ENCODE measurements at regions not wholly inside any gene's neighbourhood (a gene's known extent, or its start where the extent isn't known, plus 50 kb on each side); places are given as distances from the start of the nearest gene placed in this dataset.

- DNase-seq, result no peak
Observed at GRCh38 chr13:77422724-77423123, 95.8 kb upstream of the MYCBP2 start.

- no peak for DNase-seq
Observed at GRCh38 chr13:77417897-77418296, 91.0 kb upstream of the MYCBP2 start.

GRCh38 chr13:77416666-77417212, 89.8 kb upstream of the MYCBP2 start:
- no peak for DNase-seq

GRCh38 chr13:77415253-77416071, 88.6 kb upstream of the MYCBP2 start:
- no peak for DNase-seq

DNA sequence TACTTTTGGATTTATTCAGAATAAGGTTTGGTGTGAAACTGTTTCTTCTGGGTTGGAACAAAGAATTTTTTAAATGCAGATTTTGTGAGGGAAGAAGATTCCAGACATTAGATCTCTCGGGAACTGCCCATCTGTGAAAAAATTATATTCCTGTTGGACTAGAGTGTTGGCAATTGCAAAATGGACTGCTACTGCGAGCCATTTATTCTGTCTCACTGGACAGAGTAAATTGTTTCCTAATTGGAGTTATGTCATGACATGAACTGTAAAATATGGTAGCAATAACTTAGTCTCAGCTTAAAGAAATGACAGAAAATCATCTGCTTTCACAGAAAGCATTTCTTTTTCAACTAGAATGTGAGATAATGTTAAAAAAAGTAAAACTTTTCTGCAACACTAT, 86.0 kb upstream of the MYCBP2 start:
- no peak for DNase-seq

- no peak for DNase-seq
Observed at GRCh38 chr13:77412116-77412635, 85.3 kb upstream of the MYCBP2 start.

DNA sequence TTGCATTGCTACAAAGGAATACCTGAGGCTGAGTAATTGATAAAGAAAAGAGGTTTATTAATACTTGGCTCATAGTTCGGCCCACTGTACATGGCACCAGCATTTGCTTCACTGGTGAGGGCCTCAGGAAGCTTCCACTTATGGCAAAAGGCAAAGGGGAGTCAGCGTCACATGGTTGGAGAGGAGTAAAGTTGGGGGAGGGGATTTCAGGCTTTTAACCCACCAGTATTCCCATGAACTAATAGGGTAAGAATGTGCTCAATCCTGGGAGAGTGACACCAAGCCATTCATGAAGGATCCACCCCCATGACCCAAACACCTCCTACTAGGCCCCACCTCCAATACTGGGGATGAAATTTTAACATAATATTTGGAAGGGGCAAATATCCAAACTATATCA, 82.5 kb upstream of the MYCBP2 start:
- DNase-seq, result no peak

- DNase-seq, result no peak
Observed at GRCh38 chr13:77406644-77407440, 79.9 kb upstream of the MYCBP2 start.

GRCh38 chr13:77398825-77399620, 72.1 kb upstream of the MYCBP2 start:
- no peak for DNase-seq

DNA sequence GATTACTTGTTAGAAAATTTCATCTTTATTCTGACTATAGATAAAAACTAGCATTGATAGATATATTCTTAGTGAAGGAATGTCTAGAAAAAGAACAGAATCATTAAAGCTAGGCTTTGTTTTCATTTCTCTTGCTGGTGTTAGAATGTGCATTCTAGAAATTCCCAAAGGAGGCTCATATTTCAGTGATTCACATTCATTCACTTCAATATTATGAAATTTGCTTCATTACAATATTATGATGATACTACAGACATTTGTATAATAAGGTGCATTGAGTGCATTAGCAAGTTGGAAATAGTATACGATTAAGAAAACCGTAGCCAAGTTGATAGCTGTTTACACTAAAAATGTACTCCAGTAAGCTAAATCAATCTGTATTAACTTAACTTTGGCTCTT, 70.7 kb upstream of the MYCBP2 start:
- DNase-seq, result no peak

GRCh38 chr13:77391475-77391874, 64.6 kb upstream of the MYCBP2 start:
- DNase-seq, result no peak

GRCh38 chr13:77390391-77390790, 63.5 kb upstream of the MYCBP2 start:
- no peak for DNase-seq

- no peak for DNase-seq
Observed at GRCh38 chr13:77389625-77390000, 62.7 kb upstream of the MYCBP2 start.

GRCh38 chr13:77388944-77389624, 62.2 kb upstream of the MYCBP2 start:
- no peak for DNase-seq

DNA sequence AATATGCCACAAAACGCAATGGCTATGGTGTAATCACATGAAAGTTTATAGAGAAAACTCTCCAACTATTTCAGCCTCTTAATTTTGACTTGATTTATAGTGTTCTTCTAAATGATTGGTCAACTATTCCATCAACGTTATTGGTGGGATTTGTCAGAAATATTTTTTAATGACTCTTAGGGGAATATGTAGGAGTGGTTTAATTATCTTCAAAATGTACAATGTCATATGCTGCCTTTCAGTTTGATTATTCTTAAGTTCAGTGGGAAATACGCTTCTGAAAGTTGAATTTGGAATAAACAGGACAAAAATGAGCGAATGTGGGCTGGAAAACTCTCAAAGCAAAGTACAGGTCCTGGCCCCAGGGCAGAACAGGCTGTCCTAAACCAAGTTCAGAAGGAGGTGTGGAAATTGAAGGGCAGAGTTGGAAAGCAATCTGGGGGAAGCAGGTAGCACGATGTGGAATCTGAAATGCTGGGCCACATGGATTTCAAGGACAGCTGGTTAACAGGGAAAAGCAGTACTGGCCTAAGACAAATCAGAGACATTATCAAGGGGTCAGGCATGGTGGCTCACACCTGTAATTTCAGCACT, 60.8 kb upstream of the MYCBP2 start:
- DNase-seq, result no peak

DNA sequence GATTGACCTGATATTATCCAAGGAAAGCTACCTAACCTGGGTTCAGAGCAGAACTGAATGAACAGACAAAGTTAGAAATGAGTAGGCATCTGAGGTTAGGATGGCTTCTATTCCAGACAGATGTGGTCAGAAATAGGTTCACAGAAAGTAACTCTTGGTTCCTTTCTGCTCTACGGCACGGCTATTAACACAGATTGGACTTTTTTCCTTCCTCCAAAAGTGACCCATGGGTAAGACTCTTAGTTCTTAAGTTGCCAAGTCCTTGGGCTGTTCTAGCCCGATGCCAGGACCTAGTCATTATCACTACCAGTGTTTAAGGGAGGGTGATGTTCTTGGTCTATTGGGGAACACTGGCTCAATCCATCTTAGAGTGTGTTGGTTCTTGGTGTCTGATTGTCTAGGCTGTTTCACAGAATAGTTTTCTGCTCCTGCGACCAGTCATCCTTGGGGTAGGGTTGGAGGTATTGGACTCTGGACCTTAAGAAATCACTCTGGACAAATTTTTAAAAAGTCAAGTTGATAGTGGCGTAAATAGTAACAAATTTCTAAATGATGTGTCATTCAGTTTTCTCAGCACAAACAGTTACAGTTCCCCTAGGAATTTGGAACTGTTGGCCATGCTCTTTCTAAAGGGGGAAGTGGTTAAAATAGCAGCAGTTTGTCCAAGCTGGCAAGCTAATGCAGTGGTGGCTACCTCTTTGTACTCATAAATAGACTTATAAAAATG, 60.1 kb upstream of the MYCBP2 start:
- DNase-seq, result peak; percentile 3

DNA sequence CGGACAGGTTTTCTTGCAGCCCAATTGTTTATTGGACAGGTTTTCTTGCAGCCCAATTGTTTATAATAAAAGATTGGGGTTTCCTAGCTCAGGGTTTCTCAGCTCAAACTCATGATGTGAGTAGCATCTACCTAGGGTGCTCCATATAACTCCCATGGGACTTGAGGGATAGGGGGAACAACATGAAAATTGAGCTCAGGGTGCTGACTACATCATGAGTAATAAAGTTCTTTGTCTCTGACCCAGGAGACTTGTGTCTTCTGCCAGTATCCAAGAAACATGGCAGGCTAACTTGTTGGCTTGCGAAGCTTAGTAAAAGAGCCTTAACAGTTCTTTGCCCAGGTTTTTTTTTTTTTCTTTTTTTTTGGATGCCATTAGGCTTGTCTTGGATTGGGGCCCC, 59.2 kb upstream of the MYCBP2 start:
- no peak for DNase-seq

DNA sequence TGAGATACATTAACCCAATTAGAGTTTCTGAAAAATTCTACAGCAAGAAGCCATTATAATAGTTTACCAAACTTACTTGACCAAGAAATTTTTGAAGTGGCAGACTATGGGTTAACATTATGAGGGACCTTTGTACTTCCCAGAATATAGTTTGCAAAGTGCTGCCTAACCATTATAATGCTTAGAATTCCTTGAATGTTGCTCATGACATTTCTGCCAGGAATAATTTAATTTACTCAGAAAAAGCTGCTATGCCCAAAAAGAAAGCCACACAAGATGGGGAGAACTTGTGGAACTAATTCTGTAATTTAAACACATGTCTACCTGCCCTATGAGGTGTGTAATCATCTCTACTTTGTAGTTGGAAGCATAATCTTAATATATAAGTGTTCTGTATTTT, 58.1 kb upstream of the MYCBP2 start:
- DNase-seq, result no peak

DNA sequence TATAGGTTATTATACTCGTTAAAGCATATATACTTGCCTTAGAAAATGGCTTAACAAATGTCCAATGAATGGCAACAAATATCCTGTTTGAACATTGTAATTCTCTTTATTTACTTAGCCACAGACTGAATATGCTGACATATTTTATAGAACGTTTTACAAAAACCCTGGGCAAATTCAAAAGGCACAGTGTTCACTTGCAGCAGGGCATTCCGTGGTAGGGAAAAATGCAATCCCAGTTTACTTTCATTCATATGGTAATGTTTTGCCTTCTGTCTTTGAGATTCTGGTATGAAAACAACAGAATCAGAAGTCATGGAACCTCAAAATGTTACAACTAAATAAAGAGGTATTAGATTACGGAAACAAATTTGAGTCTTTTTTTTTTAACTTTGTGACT, 56.2 kb upstream of the MYCBP2 start:
- no peak for DNase-seq

DNA sequence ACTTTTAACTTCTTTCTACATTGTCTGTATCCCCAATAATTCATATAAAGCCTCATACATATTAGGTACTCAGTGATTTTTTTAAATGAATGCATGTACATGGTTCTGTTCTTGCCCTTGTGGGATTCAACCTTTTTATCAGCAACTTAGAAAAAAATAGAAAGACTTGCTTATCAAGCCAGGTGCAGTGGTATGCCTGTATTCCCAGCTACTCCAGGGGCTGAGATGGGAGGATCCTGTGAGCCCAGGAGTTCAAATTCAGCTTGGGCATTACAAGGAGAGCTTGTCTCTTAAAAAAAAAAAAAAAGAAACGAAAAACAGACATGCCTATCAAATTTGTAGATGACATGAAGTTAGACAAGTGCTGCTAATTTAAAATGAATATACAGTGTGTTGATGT, 54.2 kb upstream of the MYCBP2 start:
- no peak for DNase-seq

DNA sequence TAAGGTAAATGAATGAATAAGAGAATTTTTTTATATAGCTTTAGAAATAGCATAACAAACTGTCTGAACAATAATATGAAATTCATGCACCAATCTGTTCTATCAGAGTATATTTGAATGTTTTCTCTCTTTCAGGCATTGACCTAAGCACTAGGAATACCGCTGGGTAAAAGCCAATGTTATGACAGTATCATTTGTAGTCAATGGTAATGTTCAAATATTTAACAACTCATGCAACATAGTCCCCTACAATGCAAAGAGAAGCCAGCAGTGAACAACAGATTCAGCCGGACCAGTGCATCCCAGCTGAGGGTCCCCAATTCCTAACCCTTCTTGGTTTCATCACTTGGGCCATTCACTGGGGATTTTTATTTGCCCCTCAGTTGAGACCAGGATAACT, 52.6 kb upstream of the MYCBP2 start:
- no peak for DNase-seq

Measured in midbrain (tissue), 1 donor.